DOHH2 (cell line): ENCODE measurements at regions not wholly inside any gene's neighbourhood (a gene's known extent, or its start where the extent isn't known, plus 50 kb on each side); places are given as distances from the start of the nearest gene placed in this dataset.

Experiments
- H3F3A ChIP-seq: fragments of 200-600 bp; sonication (generic), shearing (Covaris generic); 2 replicates; pipeline ENCODE4 v1.6.0; 2016; ENCODE audit warnings: antibody characterized with exemption, mild to moderate bottlenecking; ENCODE audit not compliant: control insufficient read depth, insufficient read depth
- H3K27ac ChIP-seq: fragments of 200-600 bp; sonication (generic); 2 replicates; pipeline ENCODE4 v1.5.1; 2014; ENCODE audit warnings: low read depth, mild to moderate bottlenecking, low read length, moderate library complexity
- H3K27me3 ChIP-seq: fragments of 200-600 bp; sonication (generic); 2 replicates; pipeline ENCODE4 v1.6.1; 2014; ENCODE audit warnings: mild to moderate bottlenecking, low read length, mixed read lengths; ENCODE audit not compliant: control insufficient read depth
- H3K36me3 ChIP-seq: fragments of 200-600 bp; sonication (generic); 2 replicates; pipeline ENCODE4 v1.6.1; 2014; ENCODE audit warnings: mild to moderate bottlenecking, low read length, moderate library complexity, mixed read lengths; ENCODE audit not compliant: control insufficient read depth
- H3K4me1 ChIP-seq: fragments of 200-600 bp; sonication (generic); 2 replicates; pipeline ENCODE4 v1.6.1; 2014; ENCODE audit warnings: mild to moderate bottlenecking, low read length, mixed read lengths; ENCODE audit not compliant: control insufficient read depth
- H3K4me2 ChIP-seq: fragments of 200-600 bp; sonication (generic); 2 replicates; pipeline ENCODE4 v1.6.0; 2014; ENCODE audit warnings: mild to moderate bottlenecking, low read length, moderate library complexity
- H3K4me3 ChIP-seq: fragments of 200-600 bp; sonication (generic); 2 replicates; pipeline ENCODE4 v1.5.1; 2014; ENCODE audit warnings: mild to moderate bottlenecking, low read length, mixed read lengths
- H3K79me2 ChIP-seq: fragments of 200-600 bp; sonication (generic); 2 replicates; pipeline ENCODE4 v1.6.1; 2014; ENCODE audit warnings: mild to moderate bottlenecking, low read length, mixed read lengths; ENCODE audit not compliant: control insufficient read depth
- H3K9me2 ChIP-seq: fragments of 200-600 bp; sonication (generic); replicated peaks from 2 replicates; pipeline ENCODE4 v1.6.1; 2014; ENCODE audit warnings: mild to moderate bottlenecking, low read length, mixed read lengths; ENCODE audit not compliant: control insufficient read depth
- H3K9me3 ChIP-seq: fragments of 200-600 bp; sonication (generic); 2 replicates; pipeline ENCODE4 v1.6.1; 2014; ENCODE audit warnings: antibody characterized with exemption, low read length, mixed read lengths; ENCODE audit not compliant: control insufficient read depth, insufficient read depth
- H4K20me1 ChIP-seq: fragments of 200-600 bp; sonication (generic); 2 replicates; pipeline ENCODE4 v1.6.0; 2014; ENCODE audit warnings: low read depth, mild to moderate bottlenecking, antibody characterized with exemption, low read length, moderate library complexity; ENCODE audit not compliant: control insufficient read depth, insufficient read depth
- EZH2phosphoT487 ChIP-seq: fragments of 200-600 bp; sonication (generic); IDR thresholded peaks from 2 replicates; pipeline ENCODE4 v1.6.1; 2017; ENCODE audit warnings: borderline replicate concordance, mild to moderate bottlenecking, antibody characterized with exemption, low read length, moderate library complexity, mixed read lengths
- TF ChIP-seq, protein P1 (sequence below): fragments of 200-600 bp; sonication (generic); IDR thresholded peaks from one replicate; pipeline ENCODE4 v1.5.1; 2014; ENCODE audit warnings: antibody characterized with exemption, mild to moderate bottlenecking, low read depth, low read length; ENCODE audit not compliant: poor library complexity, severe bottlenecking

- H3K4me3 ChIP-seq = no peak overlapping the region
- no peak overlapping the region for H3K4me2 ChIP-seq
- no peaks in the 10 kb centered on the region for H3K36me3 ChIP-seq
- no peaks in the 10 kb centered on the region for H3K9me2 ChIP-seq
- H4K20me1 ChIP-seq = no peaks in the 10 kb centered on the region
- no peaks in the 10 kb centered on the region for H3K4me1 ChIP-seq
- TF ChIP-seq, protein P1, sequence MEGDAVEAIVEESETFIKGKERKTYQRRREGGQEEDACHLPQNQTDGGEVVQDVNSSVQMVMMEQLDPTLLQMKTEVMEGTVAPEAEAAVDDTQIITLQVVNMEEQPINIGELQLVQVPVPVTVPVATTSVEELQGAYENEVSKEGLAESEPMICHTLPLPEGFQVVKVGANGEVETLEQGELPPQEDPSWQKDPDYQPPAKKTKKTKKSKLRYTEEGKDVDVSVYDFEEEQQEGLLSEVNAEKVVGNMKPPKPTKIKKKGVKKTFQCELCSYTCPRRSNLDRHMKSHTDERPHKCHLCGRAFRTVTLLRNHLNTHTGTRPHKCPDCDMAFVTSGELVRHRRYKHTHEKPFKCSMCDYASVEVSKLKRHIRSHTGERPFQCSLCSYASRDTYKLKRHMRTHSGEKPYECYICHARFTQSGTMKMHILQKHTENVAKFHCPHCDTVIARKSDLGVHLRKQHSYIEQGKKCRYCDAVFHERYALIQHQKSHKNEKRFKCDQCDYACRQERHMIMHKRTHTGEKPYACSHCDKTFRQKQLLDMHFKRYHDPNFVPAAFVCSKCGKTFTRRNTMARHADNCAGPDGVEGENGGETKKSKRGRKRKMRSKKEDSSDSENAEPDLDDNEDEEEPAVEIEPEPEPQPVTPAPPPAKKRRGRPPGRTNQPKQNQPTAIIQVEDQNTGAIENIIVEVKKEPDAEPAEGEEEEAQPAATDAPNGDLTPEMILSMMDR = no peak
- TF ChIP-seq EZH2phosphoT487 = no peak
- H3K27me3 ChIP-seq = no peaks in the 10 kb centered on the region
- H3K79me2 ChIP-seq = no peaks in the 10 kb centered on the region
- H3F3A ChIP-seq = no peaks in the 10 kb centered on the region
- no peaks in the 10 kb centered on the region for H3K9me3 ChIP-seq
- no peak overlapping the region for H3K27ac ChIP-seq
These were observed 446.7 kb upstream of the TENM3 start for GRCh38 chr4:181796502-181796901.

- Histone ChIP-seq H3K27ac (no peak overlapping the region), H3K36me3 (no peaks in the 10 kb centered on the region)
These were observed 444.7 kb upstream of the TENM3 start for GRCh38 chr4:181798536-181798935.

GRCh38 chr4:181799561-181800069 lies 443.6 kb upstream of the TENM3 start:
- no peaks in the 10 kb centered on the region for H3K79me2 ChIP-seq
- H3K9me2 ChIP-seq = no peaks in the 10 kb centered on the region
- no peaks in the 10 kb centered on the region for H3K36me3 ChIP-seq
- no peaks in the 10 kb centered on the region for H4K20me1 ChIP-seq
- H3K27me3 ChIP-seq = no peaks in the 10 kb centered on the region
- H3K4me1 ChIP-seq = no peaks in the 10 kb centered on the region
- H3K27ac ChIP-seq = no peak overlapping the region
- no peak overlapping the region for H3K4me2 ChIP-seq
- no peak for TF ChIP-seq EZH2phosphoT487
- TF ChIP-seq, protein P1 = no peak
- no peaks in the 10 kb centered on the region for H3K9me3 ChIP-seq
- H3K4me3 ChIP-seq = no peak overlapping the region
- H3F3A ChIP-seq = no peaks in the 10 kb centered on the region

More at GRCh38 chr4:181798536-181798935, 444.7 kb upstream of the TENM3 start:
- no peak overlapping the region for H3K4me2 ChIP-seq
- no peaks in the 10 kb centered on the region for H3K9me2 ChIP-seq
- TF ChIP-seq, protein P1 = no peak
- TF ChIP-seq EZH2phosphoT487 = no peak
- no peaks in the 10 kb centered on the region for H3K79me2 ChIP-seq
- no peaks in the 10 kb centered on the region for H3K27me3 ChIP-seq
- H4K20me1 ChIP-seq = no peaks in the 10 kb centered on the region
- H3K4me3 ChIP-seq = no peak overlapping the region
- no peaks in the 10 kb centered on the region for H3F3A ChIP-seq
- H3K9me3 ChIP-seq = no peaks in the 10 kb centered on the region
- no peaks in the 10 kb centered on the region for H3K4me1 ChIP-seq

- H3K4me2 ChIP-seq = no peak overlapping the region
- no peaks in the 10 kb centered on the region for H3K27me3 ChIP-seq
- no peaks in the 10 kb centered on the region for H3K79me2 ChIP-seq
- no peak overlapping the region for H3K27ac ChIP-seq
- no peak overlapping the region for H3K4me3 ChIP-seq
- no peaks in the 10 kb centered on the region for H3K4me1 ChIP-seq
- no peaks in the 10 kb centered on the region for H3F3A ChIP-seq
- H3K9me2 ChIP-seq = no peaks in the 10 kb centered on the region
- H3K36me3 ChIP-seq = no peaks in the 10 kb centered on the region
- H4K20me1 ChIP-seq = no peaks in the 10 kb centered on the region
- TF ChIP-seq, protein P1 = no peak
- TF ChIP-seq EZH2phosphoT487 = no peak
- H3K9me3 ChIP-seq = no peaks in the 10 kb centered on the region
These were observed 441.0 kb upstream of the TENM3 start for GRCh38 chr4:181802207-181802606.
